ENCODE measurements at regions not wholly inside any gene's neighbourhood (a gene's known extent, or its start where the extent isn't known, plus 50 kb on each side); places are given as distances from the start of the nearest gene placed in this dataset.
A peak's percentile ranks its signal among the peaks of the same experiment; 100 is the strongest.
"Not testable (repeated sequence)": the region's sequence is repeated elsewhere in the genome, so short reads cannot be mapped to it uniquely, and the experiment has no call there.

DNA sequence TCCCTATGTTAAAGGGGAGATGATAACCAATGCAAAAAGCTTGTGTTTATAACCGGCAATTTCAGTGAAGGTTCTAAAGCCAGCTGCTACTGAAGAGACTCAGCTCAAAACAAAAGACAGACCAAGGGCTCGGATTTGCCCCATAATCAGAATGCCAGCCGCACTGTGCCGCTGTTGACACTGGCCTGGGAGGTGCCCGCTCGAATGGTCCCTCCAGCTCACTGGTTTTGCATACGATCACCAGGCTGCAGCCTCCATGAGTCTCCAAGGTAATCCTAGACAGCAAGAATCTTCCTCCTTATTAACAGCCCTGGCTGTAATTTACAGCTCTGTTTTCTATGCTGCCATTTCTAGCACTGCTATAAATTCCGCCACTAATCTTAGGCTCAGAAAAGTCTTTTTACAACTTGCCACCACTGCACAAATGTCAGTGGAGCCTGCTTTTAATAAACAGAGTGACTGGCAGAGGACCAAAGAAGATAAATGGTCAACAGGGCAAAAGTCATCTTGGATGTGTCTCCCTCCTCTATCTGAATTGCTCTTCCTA is 155.7 kb upstream of the SH3BP4 start:
- DNase-seq = no peak

DNA sequence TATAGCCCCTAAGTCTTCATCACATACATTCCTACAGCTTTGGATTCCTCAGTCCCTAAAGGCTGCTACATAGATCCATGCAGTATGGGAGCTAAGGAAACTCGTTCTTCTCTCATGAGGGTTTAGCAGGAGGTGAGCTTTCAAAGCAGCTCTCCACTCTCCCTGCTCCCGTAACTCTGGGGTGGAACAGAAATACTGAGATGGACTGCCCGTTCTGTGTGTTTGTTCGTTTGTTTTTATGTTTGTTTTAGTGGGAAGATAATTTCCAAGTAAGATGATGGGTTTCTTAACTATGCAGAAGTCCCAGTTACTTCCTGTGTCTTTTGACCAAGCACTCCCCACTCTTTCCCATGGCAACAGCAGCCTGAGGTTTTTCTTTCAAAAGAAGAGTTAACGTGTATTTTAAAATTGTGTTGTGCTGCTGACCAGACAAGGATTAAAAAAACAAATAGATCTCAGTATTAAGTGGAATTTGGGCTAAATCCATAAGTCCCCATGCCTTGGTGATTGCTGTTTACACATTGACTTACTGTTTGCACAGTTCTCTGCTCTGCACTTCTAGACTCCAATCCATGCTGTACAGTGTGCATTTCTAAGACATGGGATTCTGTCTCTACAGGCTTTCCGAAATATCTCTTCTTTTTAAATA is 156.4 kb upstream of the SH3BP4 start:
- no peak for DNase-seq

DNA sequence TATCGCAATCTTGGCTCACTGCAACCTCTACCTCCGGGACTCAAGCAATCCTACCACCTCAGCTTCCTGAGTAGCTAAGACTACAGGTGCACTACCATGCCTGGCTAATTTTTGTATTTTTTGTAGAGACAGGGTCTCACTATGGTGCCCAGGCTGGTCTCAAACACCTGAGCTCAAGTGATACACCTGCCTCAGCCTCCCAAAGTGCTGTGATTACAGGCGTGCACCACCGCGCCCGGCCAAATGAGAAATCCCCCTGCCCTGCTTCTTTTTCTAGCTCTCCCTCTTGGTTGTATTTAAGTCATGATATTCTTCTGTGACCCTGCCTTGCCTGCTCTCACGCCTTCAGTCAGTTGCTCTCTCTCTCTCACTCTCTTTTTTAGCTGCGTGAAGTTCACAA is 157.0 kb upstream of the SH3BP4 start:
- no peak for DNase-seq

DNA sequence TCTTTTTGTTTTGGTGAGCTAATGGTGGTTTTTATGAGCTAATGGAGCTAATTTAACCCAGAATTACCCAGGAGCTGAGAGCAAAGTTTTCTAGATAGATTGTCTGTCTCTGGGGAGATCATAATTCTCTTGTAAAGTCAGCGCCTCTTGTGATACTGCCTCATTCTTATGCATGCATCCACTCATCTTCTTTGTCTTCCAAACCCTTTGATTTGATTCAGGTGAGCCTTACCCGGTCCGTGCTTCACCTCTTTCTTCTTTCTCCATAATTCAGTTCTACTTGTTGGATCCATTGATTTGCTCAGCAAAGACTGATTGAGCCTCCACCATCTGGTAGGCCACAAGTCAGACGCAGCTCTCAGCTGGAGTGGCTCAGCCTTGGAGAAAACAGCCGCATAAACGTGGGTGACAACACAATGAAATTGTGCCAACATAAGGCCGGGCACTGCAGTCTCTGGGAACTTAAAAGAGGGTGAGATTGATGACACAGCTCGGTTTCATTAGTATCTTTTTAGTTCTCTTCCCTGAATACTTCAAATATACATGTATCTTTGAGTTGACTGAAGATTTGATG is 158.5 kb upstream of the SH3BP4 start:
- no peak for DNase-seq

DNA sequence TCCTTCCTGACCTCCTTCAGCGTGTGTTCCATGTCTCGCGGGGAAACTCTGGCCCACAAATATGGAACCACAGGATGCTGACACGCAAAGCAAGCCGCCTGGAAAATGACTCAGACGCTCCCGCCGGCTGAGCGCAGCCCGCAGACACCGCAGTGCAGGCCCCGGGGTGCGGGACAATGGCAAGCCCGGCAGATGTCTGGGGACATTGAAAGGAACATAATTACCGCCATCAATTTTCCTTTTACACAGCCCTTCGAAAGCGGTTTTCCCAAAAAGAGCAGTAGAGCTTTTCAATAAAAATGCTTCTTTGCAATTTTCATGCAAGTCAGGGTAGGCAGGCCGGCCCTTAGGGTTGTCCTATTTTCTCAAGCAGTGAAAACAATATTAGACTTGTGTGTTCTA is 159.2 kb upstream of the SH3BP4 start:
- no peak for DNase-seq

DNA sequence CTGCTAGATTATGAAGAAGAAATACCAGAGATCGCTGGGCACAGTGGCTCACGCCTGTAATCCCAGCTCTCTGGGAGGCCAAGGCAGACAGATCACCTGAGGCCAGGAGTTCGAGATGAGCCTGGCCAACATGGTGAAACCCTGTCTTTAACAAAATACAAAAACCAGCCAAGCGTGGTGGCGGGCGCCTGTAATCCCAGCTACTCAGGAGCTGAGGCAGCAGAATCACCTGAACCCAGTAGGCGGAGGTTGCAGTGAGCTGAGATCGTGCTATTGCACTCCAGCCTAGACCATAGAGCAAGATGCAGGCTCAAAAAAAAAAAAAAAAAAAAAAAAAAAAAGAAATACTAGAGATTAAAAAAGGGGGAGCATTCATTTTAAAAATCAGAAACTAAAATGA is 159.7 kb upstream of the SH3BP4 start:
- DNase-seq = not testable (repeated sequence)

DNA sequence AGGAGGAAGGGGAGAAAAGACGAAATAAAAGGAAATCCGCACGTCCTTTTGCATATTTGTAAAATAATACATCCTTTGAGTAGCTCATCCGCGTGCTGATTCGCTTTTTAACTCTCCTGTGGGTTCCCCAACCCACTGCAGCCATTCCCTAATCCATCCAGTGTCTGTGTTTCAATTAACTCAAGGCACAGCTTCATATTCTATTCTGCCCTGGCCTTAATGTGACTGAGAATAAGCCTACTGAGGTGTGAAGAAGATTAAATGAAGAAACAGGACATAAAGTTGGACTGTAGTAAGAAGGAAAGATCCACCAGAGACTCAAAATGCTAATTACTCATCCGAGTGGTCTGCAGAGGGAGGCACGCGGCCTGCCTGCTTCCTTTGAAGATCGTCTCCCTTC is 161.4 kb upstream of the SH3BP4 start:
- no peak for DNase-seq

DNA sequence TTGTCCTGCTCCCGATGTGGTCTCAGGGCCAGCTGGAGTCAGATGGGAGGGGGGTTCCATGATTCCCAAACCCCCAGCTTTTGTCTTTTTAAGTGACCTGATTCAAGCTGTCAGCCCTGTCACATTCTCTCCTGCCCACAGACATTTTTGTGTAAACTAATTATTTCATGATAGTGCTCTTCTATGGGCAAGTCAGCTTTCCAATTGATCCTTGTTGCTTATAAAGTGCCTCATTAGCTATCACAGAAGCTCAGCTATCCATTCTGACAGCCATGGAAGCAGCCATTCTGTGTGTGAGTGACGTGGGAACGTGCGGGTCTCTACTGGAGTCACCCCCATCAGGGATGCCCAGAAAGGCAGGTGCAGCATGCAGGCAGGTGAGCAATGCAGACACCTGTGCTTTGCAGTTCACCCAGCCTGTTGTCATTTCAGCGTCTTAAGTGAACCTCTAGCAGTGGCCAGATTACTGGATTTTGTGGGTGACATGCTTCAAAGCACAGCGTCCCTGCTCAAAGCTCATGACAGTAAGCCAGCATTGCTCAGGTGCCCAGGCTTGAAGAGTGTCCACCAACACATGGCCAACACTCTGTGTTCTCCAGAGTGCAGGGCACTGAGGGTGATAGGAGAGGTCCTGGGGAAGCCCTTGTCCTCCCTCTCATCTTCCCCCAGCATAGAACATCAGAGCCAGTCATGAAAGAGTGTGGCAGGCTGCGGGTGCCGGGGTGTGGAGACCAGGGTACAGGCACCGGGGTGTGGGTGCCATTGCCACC is 162.1 kb upstream of the SH3BP4 start:
- DNase-seq = no peak

DNA sequence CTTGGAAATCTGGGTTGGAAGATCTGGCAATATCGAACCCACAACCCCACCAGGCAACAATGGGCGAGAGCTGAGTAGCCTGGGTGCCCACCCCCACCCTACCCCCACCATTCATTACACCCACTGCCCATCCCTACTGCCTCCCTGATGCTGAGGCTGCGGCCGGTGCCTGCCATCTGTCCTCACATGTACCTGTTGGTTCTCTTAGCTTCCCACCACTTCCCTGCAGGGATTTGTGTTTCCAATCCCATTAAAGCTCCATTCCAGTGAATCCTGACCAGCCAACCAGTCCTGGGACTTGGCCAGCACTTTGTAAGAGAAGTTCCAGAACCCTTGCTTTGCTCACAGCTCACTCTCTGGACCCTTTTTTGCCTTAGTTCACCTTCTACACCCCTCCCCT is 163.0 kb upstream of the SH3BP4 start:
- no peak for DNase-seq

DNA sequence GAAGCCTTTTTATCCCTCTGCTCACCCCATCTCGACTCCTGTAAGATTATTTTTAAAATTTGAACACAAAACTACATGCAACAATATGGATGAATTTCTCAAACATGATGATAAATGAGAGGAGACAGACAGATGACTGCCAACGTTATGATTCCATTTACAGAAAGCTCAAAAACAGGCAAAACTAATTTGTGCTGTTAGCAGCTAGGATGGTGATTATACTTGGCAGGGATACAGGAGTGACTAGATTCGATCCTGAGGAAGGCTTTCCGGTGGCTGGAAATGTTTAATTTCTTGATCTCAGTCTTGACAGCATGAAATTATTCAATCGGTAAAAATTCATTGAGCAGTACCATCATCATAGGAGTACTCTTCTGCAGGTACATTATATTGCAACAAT is 163.4 kb upstream of the SH3BP4 start:
- DNase-seq = no peak

DNA sequence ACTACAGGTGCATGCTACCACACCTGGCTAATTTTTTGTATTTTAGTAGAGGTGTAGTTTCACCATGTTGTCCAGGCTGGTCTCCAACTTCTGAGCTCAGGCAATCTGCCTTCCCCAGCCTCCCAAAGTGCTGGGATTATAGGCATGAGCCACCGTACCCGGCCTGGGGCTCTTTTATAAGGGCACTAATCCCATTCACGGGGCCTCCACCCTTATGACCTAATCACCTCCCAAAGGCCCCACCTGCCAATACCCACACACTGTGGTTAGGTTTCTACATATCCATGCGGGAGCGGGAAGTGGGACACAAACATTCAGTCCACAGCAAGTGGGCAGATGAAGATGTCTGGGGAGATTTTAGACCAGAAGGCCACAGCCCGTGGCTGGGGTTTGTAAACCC is 164.7 kb upstream of the SH3BP4 start:
- DNase-seq = no peak

DNA sequence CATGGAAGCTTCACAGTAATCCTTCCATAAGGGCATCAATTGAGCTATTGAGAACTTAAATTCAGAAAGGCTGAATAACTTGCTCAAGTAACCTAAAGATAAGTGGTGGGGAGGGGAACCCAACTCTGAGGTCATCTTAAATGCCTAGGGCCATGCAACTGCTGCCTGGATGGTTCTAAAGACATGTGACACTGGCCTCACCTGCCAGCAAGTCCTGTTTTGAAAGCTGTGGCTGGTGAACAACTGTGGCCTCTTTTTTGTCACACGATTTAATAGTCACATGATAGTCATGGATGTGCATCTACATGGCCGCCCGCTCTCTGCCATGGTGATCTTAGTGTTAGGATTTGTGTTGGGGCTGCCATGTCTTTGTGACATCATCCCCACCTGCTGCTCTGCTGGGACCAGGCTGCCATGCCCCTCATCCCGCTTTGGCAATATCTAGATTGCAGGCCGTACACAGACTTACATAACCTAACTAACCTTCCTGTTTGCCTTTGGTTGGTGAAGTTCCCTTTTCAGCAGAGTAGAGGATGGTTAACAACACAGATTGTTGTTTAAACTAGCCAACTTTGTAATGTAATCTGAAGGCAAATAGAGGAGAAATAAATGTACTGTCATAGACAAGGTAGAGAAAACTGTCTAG is 177.9 kb upstream of the SH3BP4 start:
- no peak for DNase-seq

DNA sequence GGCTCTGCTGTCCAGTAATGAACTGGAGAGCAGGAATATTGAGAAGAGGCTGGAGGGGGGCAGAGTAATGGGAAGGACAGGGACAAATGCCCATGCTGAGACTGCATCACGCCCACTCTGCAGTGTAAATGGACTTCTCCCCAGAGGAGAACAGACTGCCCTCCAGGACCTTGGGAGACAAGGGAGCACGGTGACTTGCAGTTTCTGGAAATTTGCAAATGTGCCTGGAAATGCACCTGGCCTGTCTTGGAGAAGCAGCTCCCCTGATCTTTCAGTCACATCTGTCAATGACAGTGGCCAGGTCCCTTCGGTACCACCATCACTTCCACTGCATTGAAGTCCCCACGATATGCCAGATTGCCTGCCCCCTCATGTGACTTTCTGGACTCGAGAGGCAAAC is 178.7 kb upstream of the SH3BP4 start:
- DNase-seq = no peak

DNA sequence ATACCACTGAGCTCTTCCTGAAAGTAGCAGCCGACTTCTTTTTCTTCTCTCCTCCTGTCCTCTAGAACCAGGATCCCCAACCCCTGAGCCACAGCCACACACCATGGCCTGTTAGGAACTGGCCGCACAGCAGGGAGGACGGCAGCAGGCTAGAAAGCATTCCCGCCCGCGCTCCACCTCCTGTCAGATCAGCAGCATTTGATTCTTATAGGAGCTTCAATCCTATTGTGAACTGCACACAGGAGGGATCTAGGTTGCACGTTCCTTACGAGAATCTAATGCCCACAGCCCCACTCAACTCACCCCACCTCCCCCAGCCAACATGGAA is 179.1 kb upstream of the SH3BP4 start:
- no peak for DNase-seq

DNA sequence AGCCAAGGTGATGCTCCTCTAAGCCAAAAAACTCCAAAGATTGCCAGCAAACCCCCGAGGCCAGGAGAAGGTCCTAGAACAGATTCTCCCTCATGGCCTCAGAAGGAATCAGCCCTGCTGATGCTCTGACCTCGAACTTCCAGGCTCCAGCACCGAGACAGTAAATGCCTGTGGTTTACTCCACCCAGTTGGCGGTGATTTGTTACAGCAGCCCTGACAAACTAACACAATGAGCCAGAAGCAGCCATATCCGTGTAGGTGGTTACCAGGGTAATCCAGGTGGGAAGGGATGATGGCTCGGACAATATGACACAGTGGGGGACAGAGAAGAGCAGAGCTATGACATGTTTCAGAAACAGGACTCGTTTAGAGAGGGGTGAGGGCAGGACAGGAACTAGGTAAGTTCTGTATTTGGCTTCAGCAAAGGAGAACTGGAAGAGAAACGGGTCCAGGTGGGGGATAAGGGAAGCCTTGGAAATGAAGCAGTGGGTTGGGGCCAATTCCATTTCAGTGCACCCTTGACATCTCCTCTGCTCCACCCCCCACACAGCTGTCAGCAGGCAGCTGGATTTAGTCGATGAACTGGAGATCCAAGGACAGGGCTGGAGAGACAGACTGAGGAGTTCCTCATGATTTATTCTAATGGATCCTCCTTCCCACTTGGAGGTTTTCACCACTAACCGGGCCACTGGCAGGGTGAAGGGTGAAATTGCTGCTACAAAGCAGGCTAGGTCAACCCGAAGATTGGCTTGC is 179.7 kb upstream of the SH3BP4 start:
- DNase-seq = no peak

DNA sequence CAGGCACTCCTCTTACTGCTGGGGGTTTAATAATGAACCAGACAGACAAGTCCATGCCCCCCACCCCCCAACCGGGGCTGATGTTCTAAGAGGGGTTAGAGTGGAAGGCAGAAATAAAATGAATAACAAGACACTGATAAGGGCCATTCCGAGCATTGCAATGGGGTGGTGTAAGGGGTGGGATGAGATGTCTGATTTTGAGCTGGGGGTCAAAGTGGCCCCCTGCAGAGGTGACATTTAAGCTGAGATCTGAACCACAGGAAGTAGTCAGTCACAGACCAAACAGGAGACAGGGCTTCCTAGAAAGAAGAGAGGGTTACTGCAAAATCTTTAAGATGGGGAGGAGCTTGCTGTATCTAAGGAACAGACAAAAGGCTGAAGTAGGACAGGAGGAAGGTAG is 180.6 kb upstream of the SH3BP4 start:
- no peak for DNase-seq

DNA sequence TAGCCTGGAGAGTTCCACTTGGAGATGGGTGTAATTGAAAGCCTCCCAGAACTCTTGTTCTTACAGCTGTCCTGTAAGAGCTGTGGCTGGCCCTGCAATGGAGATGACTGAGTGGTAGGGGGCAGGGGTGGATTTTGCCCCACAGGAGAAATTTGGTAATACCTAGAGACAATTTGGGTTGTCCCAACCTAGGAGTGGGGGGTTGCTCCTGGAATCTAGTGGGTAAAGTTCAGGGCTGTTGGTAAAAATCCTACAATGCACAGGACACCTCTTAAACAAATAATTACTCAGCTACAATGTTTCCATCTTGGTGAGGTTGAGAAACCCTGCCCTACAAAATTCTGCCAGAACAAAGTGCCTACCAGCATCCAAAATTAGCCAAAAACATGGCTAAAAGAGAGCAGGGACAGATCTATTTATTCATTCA is 181.1 kb upstream of the SH3BP4 start:
- DNase-seq = no peak

DNA sequence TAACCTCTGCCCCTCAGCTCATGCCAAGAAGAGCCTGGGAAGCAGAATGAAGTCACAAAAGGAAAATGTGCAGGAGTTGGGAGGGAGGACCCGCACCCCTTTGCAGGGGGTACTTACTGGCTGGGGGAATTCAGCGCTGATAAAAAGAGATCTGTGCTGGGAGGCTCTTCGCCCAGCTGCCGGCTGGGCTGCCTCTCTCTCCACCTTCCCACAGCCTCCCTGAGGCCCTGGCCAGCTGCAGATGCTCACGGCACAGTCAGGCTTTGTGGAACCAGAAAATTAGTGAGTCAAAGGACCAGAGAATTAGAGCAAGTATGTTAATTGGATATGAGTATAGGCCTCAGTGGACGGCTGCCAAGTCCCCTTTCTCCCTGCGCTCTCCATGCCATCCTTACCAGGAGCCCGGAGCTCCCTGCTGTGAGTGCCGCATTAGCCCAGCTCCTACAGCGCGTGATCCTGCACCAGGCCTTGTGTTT is 181.7 kb upstream of the SH3BP4 start:
- peak; percentile 23 for DNase-seq

DNA sequence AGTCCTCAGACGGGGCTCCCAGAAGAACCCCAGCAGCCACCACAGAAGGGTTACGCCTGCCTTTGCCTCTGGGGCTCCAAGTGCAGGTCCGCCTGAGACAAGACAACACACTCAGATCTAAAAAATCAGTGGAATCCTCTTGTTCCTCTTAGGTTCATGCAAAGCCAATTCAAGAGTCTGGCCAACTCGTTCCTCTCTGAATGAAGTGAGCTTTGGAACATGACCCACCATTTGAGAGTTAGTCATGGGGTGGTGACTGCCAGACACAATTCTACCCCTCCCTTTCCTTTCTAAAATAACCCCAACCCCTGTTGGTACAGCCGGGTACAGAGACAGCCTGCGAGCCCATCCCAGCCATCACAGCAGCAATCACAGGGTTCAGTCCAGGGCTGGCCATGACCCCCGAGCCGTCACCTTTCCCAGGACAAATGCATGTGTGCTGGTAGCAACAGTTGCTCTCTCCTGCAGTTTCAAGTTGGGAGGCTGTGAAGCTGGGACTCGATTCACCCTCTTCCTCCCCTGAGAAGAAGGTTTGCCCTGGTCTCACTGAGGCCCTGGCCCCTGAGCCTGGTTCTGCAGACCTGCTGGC is 183.1 kb upstream of the SH3BP4 start:
- DNase-seq = no peak

DNA sequence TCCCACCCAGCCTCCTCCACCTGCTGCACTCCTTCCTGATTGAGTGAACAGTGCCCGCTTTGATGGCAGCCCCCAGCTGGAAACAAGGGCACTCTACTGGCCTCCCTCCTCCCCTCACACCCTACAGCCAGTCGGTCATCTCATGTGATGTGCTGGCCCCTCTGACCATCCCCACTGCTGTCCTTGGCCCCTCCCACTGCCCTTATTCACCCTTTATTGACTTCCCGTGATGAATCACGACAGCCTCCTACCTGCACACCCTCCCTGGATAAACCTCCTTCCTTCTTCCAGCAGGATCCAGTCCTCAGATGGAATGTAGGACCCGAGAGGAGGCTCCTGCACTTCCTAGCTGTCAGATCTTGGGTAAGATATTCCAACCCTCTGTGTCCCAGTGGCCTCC is 186.5 kb upstream of the SH3BP4 start:
- DNase-seq = no peak

DNA sequence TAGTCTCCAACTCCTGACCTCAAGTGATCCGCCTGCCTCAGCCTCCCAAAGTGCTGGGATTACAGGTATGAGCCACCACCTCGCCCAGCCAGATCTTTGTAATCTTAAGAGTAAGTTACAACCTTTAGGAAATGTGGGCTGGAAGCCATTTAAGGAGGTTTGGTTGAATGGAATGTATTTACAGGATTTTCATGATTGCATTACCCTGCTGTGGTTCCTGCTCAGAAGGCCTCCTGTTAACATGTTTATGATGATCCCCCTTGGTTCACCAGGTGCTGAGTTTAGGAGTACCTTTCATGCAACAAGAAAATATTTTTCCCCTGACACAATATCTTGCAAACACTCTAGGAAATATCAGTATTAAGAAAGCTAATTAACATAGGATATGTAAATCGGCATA is 187.4 kb upstream of the SH3BP4 start:
- no peak for DNase-seq
